KMS-11 (cell line): ENCODE measurements at regions not wholly inside any gene's neighbourhood (a gene's known extent, or its start where the extent isn't known, plus 50 kb on each side); places are given as distances from the start of the nearest gene placed in this dataset.

Source experiments
- H2AFZ ChIP-seq: fragments of 200-600 bp; sonication (generic); 2 replicates; pipeline ENCODE4 v1.6.1; 2016; ENCODE audit warnings: antibody characterized with exemption, mixed run types, low read depth
- H3K27ac ChIP-seq: fragments of 200-600 bp; sonication (generic); 2 replicates; pipeline ENCODE4 v1.6.1; 2016; ENCODE audit warnings: mild to moderate bottlenecking, mixed run types
- H3K27me3 ChIP-seq: fragments of 200-600 bp; sonication (generic); 2 replicates; pipeline ENCODE4 v1.6.1; 2017; ENCODE audit warnings: mild to moderate bottlenecking, low read depth, mixed run types, moderate library complexity; ENCODE audit not compliant: insufficient read depth
- H3K36me3 ChIP-seq: fragments of 200-600 bp; sonication (generic); 2 replicates; pipeline ENCODE4 v1.6.1; 2017; ENCODE audit warnings: mild to moderate bottlenecking, mixed run types; ENCODE audit not compliant: insufficient read depth
- H3K4me1 ChIP-seq: fragments of 200-600 bp; sonication (generic); 2 replicates; pipeline ENCODE4 v1.6.1; 2016; ENCODE audit warnings: mild to moderate bottlenecking, low read depth, mixed run types; ENCODE audit not compliant: poor library complexity, severe bottlenecking
- H3K4me2 ChIP-seq: fragments of 200-600 bp; sonication (generic); 2 replicates; pipeline ENCODE4 v1.7.0; 2016; ENCODE audit warnings: mild to moderate bottlenecking, mixed run types
- H3K4me3 ChIP-seq: fragments of 200-600 bp; sonication (generic); IDR thresholded peaks from 2 replicates; pipeline ENCODE4 v1.6.1; 2017; ENCODE audit warnings: low read depth, low read length, mixed read lengths; ENCODE audit not compliant: insufficient read depth
- H3K79me2 ChIP-seq: fragments of 200-600 bp; sonication (generic); 2 replicates; pipeline ENCODE4 v1.6.1; 2016; ENCODE audit warnings: low read depth, mixed run types; ENCODE audit not compliant: insufficient read depth
- H3K9ac ChIP-seq: fragments of 200-600 bp; sonication (generic); 2 replicates; pipeline ENCODE4 v1.6.1; 2016; ENCODE audit warnings: mild to moderate bottlenecking, mixed run types
- H4K20me1 ChIP-seq: fragments of 200-600 bp; sonication (generic); 2 replicates; pipeline ENCODE4 v1.6.1; 2016; ENCODE audit warnings: mild to moderate bottlenecking, mixed run types; ENCODE audit not compliant: insufficient read depth
- TF ChIP-seq, protein P1 (sequence below): fragments of 200-600 bp; sonication (generic); conservative IDR thresholded peaks from 2 replicates; pipeline ENCODE4 v1.6.1; 2017; ENCODE audit warnings: low read depth, mild to moderate bottlenecking, antibody characterized with exemption, low read length, moderate library complexity, mixed read lengths

DNA sequence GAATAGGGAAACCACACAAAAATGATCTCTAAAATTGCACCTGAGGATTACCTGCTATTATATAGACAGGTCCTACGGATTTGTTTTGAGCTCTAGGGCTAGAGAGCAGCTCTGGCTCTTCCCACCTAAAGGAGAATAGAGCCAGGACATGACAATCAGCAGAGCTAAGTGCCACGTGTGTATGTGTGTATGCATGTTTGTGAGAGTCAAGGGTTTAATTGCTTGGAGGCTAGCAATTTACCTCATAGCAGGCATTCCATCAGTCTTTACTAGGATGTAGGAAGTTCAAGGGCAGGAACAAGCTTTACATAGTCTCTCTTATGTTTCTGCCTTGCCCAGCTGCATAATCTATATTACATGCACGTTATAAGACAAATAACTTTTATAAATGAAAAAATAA, 498.2 kb downstream of the NSUN3 start:
- no peak overlapping the region for H3K4me2 ChIP-seq
- H3K27ac ChIP-seq: no peak overlapping the region
- no peaks in the 10 kb centered on the region for H3K4me1 ChIP-seq
- H3K79me2 ChIP-seq: no peaks in the 10 kb centered on the region
- H2AFZ ChIP-seq: no peak overlapping the region
- H3K4me3 ChIP-seq: no peak overlapping the region
- no peaks in the 10 kb centered on the region for H3K36me3 ChIP-seq
- no peak overlapping the region for H3K9ac ChIP-seq
- no peaks in the 10 kb centered on the region for H3K27me3 ChIP-seq
- TF ChIP-seq, protein P1, sequence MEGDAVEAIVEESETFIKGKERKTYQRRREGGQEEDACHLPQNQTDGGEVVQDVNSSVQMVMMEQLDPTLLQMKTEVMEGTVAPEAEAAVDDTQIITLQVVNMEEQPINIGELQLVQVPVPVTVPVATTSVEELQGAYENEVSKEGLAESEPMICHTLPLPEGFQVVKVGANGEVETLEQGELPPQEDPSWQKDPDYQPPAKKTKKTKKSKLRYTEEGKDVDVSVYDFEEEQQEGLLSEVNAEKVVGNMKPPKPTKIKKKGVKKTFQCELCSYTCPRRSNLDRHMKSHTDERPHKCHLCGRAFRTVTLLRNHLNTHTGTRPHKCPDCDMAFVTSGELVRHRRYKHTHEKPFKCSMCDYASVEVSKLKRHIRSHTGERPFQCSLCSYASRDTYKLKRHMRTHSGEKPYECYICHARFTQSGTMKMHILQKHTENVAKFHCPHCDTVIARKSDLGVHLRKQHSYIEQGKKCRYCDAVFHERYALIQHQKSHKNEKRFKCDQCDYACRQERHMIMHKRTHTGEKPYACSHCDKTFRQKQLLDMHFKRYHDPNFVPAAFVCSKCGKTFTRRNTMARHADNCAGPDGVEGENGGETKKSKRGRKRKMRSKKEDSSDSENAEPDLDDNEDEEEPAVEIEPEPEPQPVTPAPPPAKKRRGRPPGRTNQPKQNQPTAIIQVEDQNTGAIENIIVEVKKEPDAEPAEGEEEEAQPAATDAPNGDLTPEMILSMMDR: no peak
- H4K20me1 ChIP-seq: no peaks in the 10 kb centered on the region

DNA sequence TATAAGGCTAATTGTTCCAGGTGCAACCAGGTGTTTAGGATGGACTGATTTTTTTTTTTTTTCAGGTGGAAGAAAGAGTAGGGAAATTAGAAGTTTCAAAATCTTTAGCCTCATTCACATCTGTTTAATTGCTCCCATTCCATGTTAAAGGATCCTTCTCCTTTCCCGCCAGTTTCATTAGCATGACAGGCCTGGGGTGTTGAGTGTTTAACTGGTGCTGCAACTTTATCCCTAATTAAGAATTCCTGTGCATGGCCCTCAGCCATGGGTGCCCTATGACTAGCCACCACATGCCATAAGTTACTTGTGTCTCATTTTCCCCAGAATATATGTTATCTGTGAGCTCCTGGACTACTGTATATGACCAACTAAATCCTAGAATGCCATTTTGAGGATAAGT, 501.4 kb downstream of the NSUN3 start:
- Histone ChIP-seq H4K20me1 (no peaks in the 10 kb centered on the region), H3K27me3 (no peaks in the 10 kb centered on the region), H3K79me2 (no peaks in the 10 kb centered on the region), H3K36me3 (no peaks in the 10 kb centered on the region), H3K27ac (no peak overlapping the region), H3K4me2 (no peak overlapping the region), H2AFZ (no peak overlapping the region), H3K4me3 (no peak overlapping the region), H3K9ac (no peak overlapping the region), H3K4me1 (no peaks in the 10 kb centered on the region)
- TF ChIP-seq, protein P1: no peak

DNA sequence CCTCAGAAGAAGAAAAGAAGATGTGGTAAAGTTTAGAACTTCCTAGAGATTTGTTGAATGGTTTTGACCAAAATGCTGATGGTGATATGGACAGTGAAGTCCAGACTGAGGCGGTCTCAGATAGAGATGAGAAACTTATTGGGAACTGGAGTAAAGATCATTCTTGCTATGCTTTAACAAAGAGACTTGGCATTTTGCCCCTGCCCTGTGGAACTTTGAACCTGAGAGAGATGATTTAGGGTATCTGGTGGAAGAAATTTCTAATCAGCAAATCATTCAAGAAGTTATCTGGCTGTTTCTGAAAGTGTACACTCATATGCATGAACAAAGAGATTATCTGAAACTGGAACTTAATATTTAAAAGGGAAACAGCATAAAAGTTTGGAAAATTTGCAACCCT, 505.2 kb downstream of the NSUN3 start:
- no peak overlapping the region for H3K4me3 ChIP-seq
- H3K27ac ChIP-seq: no peak overlapping the region
- no peaks in the 10 kb centered on the region for H4K20me1 ChIP-seq
- no peaks in the 10 kb centered on the region for H3K36me3 ChIP-seq
- H3K27me3 ChIP-seq: no peaks in the 10 kb centered on the region
- no peak overlapping the region for H3K4me2 ChIP-seq
- TF ChIP-seq, protein P1: no peak
- H3K79me2 ChIP-seq: no peaks in the 10 kb centered on the region
- H3K9ac ChIP-seq: no peak overlapping the region
- H3K4me1 ChIP-seq: no peaks in the 10 kb centered on the region
- no peak overlapping the region for H2AFZ ChIP-seq

DNA sequence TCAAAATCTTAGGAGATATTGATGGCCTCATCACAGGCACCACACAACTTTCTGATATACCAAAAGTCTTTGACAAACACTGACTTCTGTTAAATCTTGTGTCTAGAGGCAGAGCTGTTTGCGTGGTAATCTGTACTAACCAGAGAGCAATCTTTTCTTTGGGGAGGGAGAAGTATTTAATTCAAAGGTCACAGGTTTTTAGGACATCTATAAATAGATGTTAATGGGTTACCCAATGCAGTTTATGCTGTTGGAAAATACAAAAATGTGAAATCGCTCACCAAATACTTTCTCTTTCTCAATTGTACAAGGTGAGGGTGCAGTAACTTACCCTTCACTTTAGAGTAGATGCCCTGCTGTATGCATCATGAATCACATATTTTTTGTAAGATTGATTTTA, 510.5 kb downstream of the NSUN3 start:
- Histone ChIP-seq H2AFZ (no peak overlapping the region), H3K36me3 (no peaks in the 10 kb centered on the region), H3K79me2 (no peaks in the 10 kb centered on the region), H3K4me2 (no peak overlapping the region), H3K4me1 (no peaks in the 10 kb centered on the region), H4K20me1 (no peaks in the 10 kb centered on the region), H3K27ac (no peak overlapping the region), H3K4me3 (no peak overlapping the region), H3K27me3 (no peaks in the 10 kb centered on the region), H3K9ac (no peak overlapping the region)
- TF ChIP-seq, protein P1: no peak

DNA sequence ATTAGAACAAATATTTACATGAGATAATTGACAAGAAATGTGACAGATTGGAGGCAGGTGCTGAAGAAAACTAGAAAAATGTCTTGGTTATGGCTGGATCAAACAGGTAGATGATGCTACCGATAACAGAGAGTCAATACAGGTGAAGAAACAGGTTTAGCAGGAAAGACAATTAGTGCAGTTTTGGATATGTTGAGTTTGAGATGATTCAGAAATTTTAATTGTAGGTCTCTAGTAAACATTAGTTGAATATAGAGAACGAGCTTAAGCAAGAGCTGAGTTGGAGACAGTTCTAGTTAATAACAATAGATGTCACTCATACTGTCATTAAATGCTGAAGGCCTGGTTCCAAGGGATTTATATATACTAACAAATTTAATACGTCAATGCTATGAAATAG, 524.4 kb downstream of the NSUN3 start:
- H2AFZ ChIP-seq: no peak overlapping the region
- no peak overlapping the region for H3K27ac ChIP-seq
- no peak overlapping the region for H3K4me2 ChIP-seq
- H3K36me3 ChIP-seq: no peaks in the 10 kb centered on the region
- H3K4me3 ChIP-seq: no peak overlapping the region
- H3K27me3 ChIP-seq: no peaks in the 10 kb centered on the region
- H4K20me1 ChIP-seq: no peaks in the 10 kb centered on the region
- H3K4me1 ChIP-seq: no peaks in the 10 kb centered on the region
- no peaks in the 10 kb centered on the region for H3K79me2 ChIP-seq
- H3K9ac ChIP-seq: no peak overlapping the region
- TF ChIP-seq, protein P1: no peak
